ENCODE measurements at regions not wholly inside any gene's neighbourhood (a gene's known extent, or its start where the extent isn't known, plus 50 kb on each side); places are given as distances from the start of the nearest gene placed in this dataset.

DNA sequence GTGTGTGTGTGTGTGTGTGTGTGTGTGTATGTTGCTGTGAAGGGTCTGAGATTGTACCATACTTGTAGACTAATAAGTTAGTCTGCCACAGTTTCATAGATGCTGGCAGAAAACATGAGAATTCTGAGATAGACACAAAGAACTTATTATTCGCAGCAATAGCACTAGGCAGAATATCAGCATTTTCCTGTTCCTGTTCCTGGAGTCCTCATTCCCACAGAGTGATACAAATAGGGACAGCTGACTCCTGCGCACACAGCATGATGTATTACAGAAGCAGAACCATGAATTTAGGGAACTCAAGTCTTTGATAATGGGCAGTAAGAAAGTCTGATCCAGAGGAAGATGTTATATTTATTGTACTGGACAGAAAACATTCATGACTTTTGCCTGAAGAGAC lies 1466.3 kb downstream of the DPP10 start:
- TF ChIP-seq EZH2 (IDR thresholded peaks at IDR 0.05; ENCODE audit: borderline replicate concordance, control insufficient read depth, low read depth, low read length) (no peak), TCF7 (IDR thresholded peaks at IDR 0.05; ENCODE audit: borderline replicate concordance) (no peak), CBX3 (IDR thresholded peaks at IDR 0.05; ENCODE audit: borderline replicate concordance, low read depth) (no peak), TBL1XR1 (IDR thresholded peaks at IDR 0.05; ENCODE audit: low read depth, low read length) (no peak)
- TF ChIP-seq, protein P1, sequence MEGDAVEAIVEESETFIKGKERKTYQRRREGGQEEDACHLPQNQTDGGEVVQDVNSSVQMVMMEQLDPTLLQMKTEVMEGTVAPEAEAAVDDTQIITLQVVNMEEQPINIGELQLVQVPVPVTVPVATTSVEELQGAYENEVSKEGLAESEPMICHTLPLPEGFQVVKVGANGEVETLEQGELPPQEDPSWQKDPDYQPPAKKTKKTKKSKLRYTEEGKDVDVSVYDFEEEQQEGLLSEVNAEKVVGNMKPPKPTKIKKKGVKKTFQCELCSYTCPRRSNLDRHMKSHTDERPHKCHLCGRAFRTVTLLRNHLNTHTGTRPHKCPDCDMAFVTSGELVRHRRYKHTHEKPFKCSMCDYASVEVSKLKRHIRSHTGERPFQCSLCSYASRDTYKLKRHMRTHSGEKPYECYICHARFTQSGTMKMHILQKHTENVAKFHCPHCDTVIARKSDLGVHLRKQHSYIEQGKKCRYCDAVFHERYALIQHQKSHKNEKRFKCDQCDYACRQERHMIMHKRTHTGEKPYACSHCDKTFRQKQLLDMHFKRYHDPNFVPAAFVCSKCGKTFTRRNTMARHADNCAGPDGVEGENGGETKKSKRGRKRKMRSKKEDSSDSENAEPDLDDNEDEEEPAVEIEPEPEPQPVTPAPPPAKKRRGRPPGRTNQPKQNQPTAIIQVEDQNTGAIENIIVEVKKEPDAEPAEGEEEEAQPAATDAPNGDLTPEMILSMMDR (IDR thresholded peaks at IDR 0.05 in 2 of 3, conservative IDR thresholded peaks at IDR 0.05 in 1 of 3; ENCODE audit: control insufficient read depth in 2 of 3, extremely low read depth in 1 of 3, insufficient read depth in 1 of 3, low read depth in 3 of 3, low read length in 3 of 3) = no peak
- TF ChIP-seq, protein P2, sequence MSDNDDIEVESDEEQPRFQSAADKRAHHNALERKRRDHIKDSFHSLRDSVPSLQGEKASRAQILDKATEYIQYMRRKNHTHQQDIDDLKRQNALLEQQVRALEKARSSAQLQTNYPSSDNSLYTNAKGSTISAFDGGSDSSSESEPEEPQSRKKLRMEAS (IDR thresholded peaks at IDR 0.05; ENCODE audit: low read depth, low read length) = no peak

Measured in GM12878 (cell line).